Naive thymus-derived CD4-positive, alpha-beta T cell (primary cell): ENCODE measurements at regions not wholly inside any gene's neighbourhood (a gene's known extent, or its start where the extent isn't known, plus 50 kb on each side); places are given as distances from the start of the nearest gene placed in this dataset.
A peak's percentile ranks its signal among the peaks of the same experiment; 100 is the strongest.

Experiments used
- ATAC-seq: fragments of 150-1000 bp; cut with Tn5 transposase; 2 replicates; pipeline ENCODE4 v1.10.0; 2021; ENCODE audit warnings: mild to moderate bottlenecking, moderate library complexity
- CTCF ChIA-PET: fragments of 350-600 bp; sonication (Branson Sonifier 250); formaldehyde crosslinking; loops from one replicate; lab custom pipeline; 2021; ENCODE audit warnings: antibody characterized with exemption; lab: Charles Lee
- POLR2A ChIA-PET: fragments of 350-600 bp; sonication (Branson Sonifier 250); formaldehyde crosslinking; loops from one replicate; lab custom pipeline; 2021; ENCODE audit warnings: antibody characterized with exemption, inconsistent platforms; lab: Charles Lee
- DNase-seq, 9 donors: peaks; one replicate each; pipeline versions ENCODE4 v3.0.0 to v3.0.0-alpha.2; 2020 to 2022; ENCODE audit warnings: mixed read lengths in 1 of 9
- H3K27ac ChIP-seq: one replicate; pipeline ENCODE4 v1.7.0; 2013; ENCODE audit warnings: mild to moderate bottlenecking, low read depth, low read length, moderate library complexity
- H3K27me3 ChIP-seq, 2 donors: one replicate each; pipeline ENCODE4 v1.7.0; 2013; ENCODE audit warnings: low read length in 2 of 2, mild to moderate bottlenecking in 2 of 2, moderate library complexity in 2 of 2; ENCODE audit not compliant: control insufficient read depth in 2 of 2, insufficient read depth in 2 of 2
- H3K36me3 ChIP-seq, 3 experiments: 1 replicate in 2 of 3; 2 replicates in 1 of 3; pipeline ENCODE4 v1.7.0; 2013; ENCODE audit warnings: low read length in 3 of 3, mild to moderate bottlenecking in 3 of 3, moderate library complexity in 1 of 3; ENCODE audit not compliant: insufficient read depth in 3 of 3, control insufficient read depth in 2 of 3
- H3K4me1 ChIP-seq, 2 donors: one replicate each; pipeline ENCODE4 v1.7.0; 2013; ENCODE audit warnings: low read length in 2 of 2, mild to moderate bottlenecking in 2 of 2, moderate library complexity in 1 of 2; ENCODE audit not compliant: control insufficient read depth in 2 of 2, insufficient read depth in 2 of 2
- H3K4me3 ChIP-seq: 2 replicates; pipeline ENCODE4 v1.7.0; 2013; ENCODE audit warnings: mild to moderate bottlenecking, low read length
- H3K9me3 ChIP-seq, 3 experiments: 1 replicate in 2 of 3; 2 replicates in 1 of 3; pipeline ENCODE4 v1.7.0; 2013; ENCODE audit warnings: low read length in 3 of 3; ENCODE audit not compliant: control insufficient read depth in 2 of 3
- H3K27ac Mint-ChIP-seq, 9 donors: one replicate each; pipeline ENCODE4 v1.8.0; 2020 to 2022; ENCODE audit warnings: mixed read lengths in 9 of 9, mild to moderate bottlenecking in 8 of 9, moderate library complexity in 5 of 9, inconsistent platforms in 2 of 9
- H3K27me3 Mint-ChIP-seq, 5 donors: one replicate each; pipeline ENCODE4 v1.8.0; 2021 to 2022; ENCODE audit warnings: mixed read lengths in 5 of 5, mild to moderate bottlenecking in 1 of 5
- H3K36me3 Mint-ChIP-seq, 5 donors: one replicate each; pipeline ENCODE4 v1.8.0; 2020 to 2022; ENCODE audit warnings: mixed read lengths in 5 of 5, mild to moderate bottlenecking in 3 of 5, inconsistent platforms in 1 of 5
- H3K4me1 Mint-ChIP-seq, 7 donors: one replicate each; pipeline ENCODE4 v1.8.0; 2020 to 2022; ENCODE audit warnings: mixed read lengths in 7 of 7, mild to moderate bottlenecking in 3 of 7, inconsistent platforms in 1 of 7
- H3K4me3 Mint-ChIP-seq, 10 donors: one replicate each; pipeline ENCODE4 v1.8.0; 2020 to 2022; ENCODE audit warnings: mild to moderate bottlenecking in 10 of 10, mixed read lengths in 10 of 10, moderate library complexity in 6 of 10, inconsistent platforms in 2 of 10
- H3K9me3 Mint-ChIP-seq, 11 donors: one replicate each; pipeline ENCODE4 v1.8.0; 2020 to 2022; ENCODE audit warnings: mixed read lengths in 11 of 11, mild to moderate bottlenecking in 4 of 11, inconsistent platforms in 1 of 11, moderate library complexity in 1 of 11
- intact Hi-C, 2 donors: fragments of 100-400 bp; cut with micrococcal nuclease; formaldehyde crosslinking; loops; one replicate each; pipeline ENCODE4 v1.15.1; 2023

DNA sequence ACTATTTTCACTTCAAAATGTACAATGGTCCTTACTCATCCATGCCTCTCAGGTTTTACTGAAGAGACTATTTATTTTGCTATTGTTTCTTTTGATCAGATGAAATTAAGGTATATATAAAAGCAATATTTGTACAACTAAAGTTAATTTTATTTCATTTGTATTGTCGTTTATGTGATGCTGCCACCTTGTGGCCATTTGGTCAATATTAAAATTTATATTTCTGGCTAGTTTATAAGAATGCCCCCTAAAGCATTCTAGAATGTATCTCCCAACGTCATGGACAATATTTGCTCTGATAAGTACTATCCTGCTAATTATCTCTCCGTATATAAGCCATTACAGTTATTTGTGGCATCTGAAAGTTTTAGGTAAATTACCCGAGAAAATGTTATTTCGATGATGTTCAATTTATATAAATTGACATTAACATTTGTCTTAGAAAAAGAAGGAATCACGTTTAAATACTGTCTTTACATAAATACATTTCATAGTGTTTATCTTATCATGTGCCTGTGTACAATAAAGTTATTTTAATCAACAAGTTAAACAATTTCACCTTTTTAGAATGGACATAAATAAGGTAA, 680.0 kb downstream of the TAF11L14 start:
- ChIA-PET POLR2A (no interaction called here), CTCF (no interaction called here)
- no peak overlapping the region for H3K27ac Mint-ChIP-seq
- Histone ChIP-seq H3K4me1 (no peaks in the 10 kb centered on the region), H3K4me3 (no peak overlapping the region), H3K36me3 (no peaks in the 10 kb centered on the region), H3K27ac (no peak overlapping the region), H3K27me3 (no peaks in the 10 kb centered on the region), H3K9me3 (no peaks in the 10 kb centered on the region)
- intact Hi-C loops = loop anchor here in 1 of 2 donors (2.0 kb wide), 1 partner anchor 1097 kb away; the partner anchor contains the start of gene BASP1
- peaks cover 0 to 8% (median 0%) of the 10 kb centered on the region in 11 donors for H3K9me3 Mint-ChIP-seq
- H3K4me1 Mint-ChIP-seq = peaks cover 0 to 3% (median 0%) of the 10 kb centered on the region in 7 donors
- no peaks in the 10 kb centered on the region for H3K27me3 Mint-ChIP-seq
- H3K36me3 Mint-ChIP-seq = no peaks in the 10 kb centered on the region
- DNase-seq (peak in 1 of 9 donors; percentile 1), ATAC-seq (no peak)
- H3K4me3 Mint-ChIP-seq = no peak overlapping the region

DNA sequence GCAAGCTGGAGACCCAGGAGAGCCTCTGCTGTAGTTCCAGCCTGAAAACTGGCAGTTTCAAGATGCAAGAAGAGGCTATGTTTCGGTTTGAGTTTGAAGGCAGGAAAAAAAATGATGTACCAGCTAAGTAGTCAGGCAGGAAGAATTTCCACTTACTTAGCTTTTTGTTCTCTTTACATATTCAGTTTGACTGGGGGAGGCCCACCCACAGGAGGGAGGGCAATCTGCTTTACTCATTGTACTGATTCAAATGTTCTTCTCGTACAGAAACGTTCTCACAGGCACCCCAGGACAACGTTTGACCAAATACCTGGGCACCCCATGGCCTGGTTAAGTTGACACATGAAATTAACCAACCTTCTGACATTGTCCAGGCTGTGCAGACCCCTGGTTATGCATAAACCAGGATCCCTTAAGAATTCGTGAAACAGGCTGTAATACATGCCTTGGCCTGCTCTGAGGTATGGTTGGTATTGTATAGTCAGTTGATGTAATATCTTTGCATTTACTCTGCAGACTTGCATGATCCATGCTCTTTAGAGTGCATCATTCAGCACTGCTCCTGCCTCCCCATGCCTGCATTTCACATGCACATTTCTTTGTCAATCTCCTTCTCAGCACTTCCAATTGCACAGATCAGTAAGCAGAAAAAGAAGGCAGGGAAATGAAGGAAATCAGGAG, 687.1 kb downstream of the TAF11L14 start:
- Histone ChIP-seq H3K9me3 (no peaks in the 10 kb centered on the region), H3K4me3 (no peak overlapping the region), H3K27ac (no peak overlapping the region), H3K36me3 (no peaks in the 10 kb centered on the region), H3K27me3 (no peaks in the 10 kb centered on the region), H3K4me1 (no peaks in the 10 kb centered on the region)
- no peak for DNase-seq
- ChIA-PET POLR2A (no interaction called here), CTCF (no interaction called here)
- Mint-ChIP-seq H3K9me3 (peaks cover 0 to 4% (median 0%) of the 10 kb centered on the region in 11 donors), H3K4me1 (peaks cover 0 to 1% (median 0%) of the 10 kb centered on the region in 7 donors), H3K4me3 (no peak overlapping the region), H3K27ac (no peak overlapping the region), H3K36me3 (no peaks in the 10 kb centered on the region), H3K27me3 (no peaks in the 10 kb centered on the region)
- no peak for ATAC-seq
- intact Hi-C loops = no loop called here

DNA sequence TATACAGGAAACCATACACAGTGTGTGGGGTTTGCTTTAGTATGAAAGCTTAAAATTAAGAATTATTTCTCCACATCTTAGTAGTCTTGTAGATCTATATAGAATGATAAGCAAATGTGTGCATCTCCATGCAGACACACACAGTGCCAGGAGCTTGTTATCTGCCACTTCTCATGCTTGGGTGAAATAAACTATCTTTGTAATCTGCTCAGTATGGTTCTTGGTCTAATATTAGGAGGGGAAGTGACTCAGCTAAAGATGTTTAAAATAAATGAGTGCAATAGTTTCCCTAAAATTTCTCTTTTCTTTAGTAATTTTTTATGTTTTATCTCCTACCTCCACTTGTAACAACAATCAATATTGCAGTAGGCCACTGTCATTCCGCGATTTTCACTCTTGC, 689.6 kb downstream of the TAF11L14 start:
- ATAC-seq = peak; percentile 54
- H3K27ac Mint-ChIP-seq = no peak overlapping the region
- intact Hi-C loops = no loop called here
- no peaks in the 10 kb centered on the region for H3K4me1 ChIP-seq
- H3K27ac ChIP-seq = no peak overlapping the region
- no peak overlapping the region for H3K4me3 ChIP-seq
- peaks cover 0 to 1% (median 0%) of the 10 kb centered on the region in 7 donors for H3K4me1 Mint-ChIP-seq
- no peak overlapping the region for H3K4me3 Mint-ChIP-seq
- H3K36me3 Mint-ChIP-seq = no peaks in the 10 kb centered on the region
- no peaks in the 10 kb centered on the region for H3K27me3 Mint-ChIP-seq
- H3K9me3 Mint-ChIP-seq = peaks cover 0 to 4% (median 0%) of the 10 kb centered on the region in 11 donors
- no peaks in the 10 kb centered on the region for H3K27me3 ChIP-seq
- CTCF ChIA-PET = no interaction called here
- H3K9me3 ChIP-seq = no peaks in the 10 kb centered on the region
- POLR2A ChIA-PET = no interaction called here
- no peaks in the 10 kb centered on the region for H3K36me3 ChIP-seq
- DNase-seq = no peak

DNA sequence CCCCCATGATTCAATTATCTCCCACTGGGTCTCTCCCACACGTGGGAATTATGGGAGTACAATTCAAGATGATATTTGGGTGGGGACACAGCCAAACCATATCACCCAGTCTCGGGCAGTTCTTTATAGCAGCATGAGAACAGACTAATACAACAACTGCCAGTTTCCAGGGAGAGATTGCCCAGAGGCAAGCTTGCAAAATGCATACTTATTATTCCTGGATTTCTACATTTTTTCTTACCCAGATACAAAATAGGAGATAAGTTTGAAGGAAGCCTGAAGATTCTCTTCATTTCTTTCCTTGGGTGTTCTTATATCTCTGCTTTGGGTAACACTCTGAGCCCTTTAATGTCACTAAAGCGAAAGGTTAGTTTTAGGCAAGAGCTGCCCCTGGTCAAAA, 691.2 kb downstream of the TAF11L14 start:
- DNase-seq (no peak), ATAC-seq (no peak)
- Histone ChIP-seq H3K27me3 (no peaks in the 10 kb centered on the region), H3K36me3 (no peaks in the 10 kb centered on the region), H3K27ac (no peak overlapping the region), H3K4me1 (no peaks in the 10 kb centered on the region), H3K4me3 (no peak overlapping the region), H3K9me3 (no peaks in the 10 kb centered on the region)
- Mint-ChIP-seq H3K27me3 (no peaks in the 10 kb centered on the region), H3K4me1 (peaks cover 0 to 1% (median 0%) of the 10 kb centered on the region in 7 donors), H3K9me3 (peaks cover 0 to 4% (median 0%) of the 10 kb centered on the region in 11 donors), H3K36me3 (no peaks in the 10 kb centered on the region), H3K27ac (no peak overlapping the region), H3K4me3 (no peak overlapping the region)
- intact Hi-C loops = no loop called here
- POLR2A ChIA-PET = no interaction called here
- CTCF ChIA-PET = no interaction called here

DNA sequence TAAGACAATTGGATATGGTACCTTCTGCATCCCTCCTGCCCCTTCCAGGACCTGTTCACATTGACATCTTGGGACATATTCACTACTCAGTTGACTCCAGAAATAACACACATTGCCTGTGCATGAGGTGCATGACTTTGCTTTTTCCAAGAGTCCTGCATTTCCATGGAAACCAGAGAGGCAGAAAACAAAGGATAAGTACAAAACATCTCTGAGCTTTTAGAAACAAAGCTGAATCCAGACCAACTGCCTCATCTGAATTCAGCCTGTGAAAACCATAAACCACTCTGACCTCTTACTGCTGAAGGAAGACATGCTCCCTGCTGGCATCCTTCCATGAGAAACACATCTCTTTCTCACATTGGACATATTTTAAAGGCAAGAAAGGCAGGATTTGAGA, 695.1 kb downstream of the TAF11L14 start:
- Mint-ChIP-seq H3K36me3 (no peaks in the 10 kb centered on the region), H3K27ac (no peak overlapping the region), H3K27me3 (no peaks in the 10 kb centered on the region), H3K4me1 (no peaks in the 10 kb centered on the region), H3K4me3 (no peak overlapping the region), H3K9me3 (peaks cover 0 to 6% (median 3%) of the 10 kb centered on the region in 11 donors)
- Histone ChIP-seq H3K36me3 (no peaks in the 10 kb centered on the region), H3K4me1 (no peaks in the 10 kb centered on the region), H3K27me3 (no peaks in the 10 kb centered on the region), H3K4me3 (no peak overlapping the region), H3K9me3 (no peaks in the 10 kb centered on the region), H3K27ac (no peak overlapping the region)
- no peak for ATAC-seq
- DNase-seq = no peak
- intact Hi-C loops = no loop called here
- POLR2A ChIA-PET = no interaction called here
- CTCF ChIA-PET = no interaction called here

DNA sequence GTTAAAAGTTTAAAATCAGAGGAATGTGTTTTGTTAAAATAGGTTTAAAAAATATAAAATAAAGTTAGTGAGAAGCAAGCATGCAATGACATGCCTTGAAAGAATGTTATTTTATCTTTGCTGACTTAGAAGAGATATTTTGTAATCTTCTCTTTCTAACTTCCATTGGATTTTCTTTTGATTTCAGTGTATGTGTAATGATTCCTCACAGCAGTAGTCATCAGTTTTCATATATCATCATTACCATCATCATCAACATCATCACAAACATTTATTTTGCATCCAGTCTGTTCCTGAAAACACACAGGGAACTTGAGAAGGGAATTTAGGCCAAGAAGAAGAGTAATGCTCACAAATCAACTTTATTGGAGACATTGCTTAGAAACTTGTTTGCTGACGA, 699.6 kb downstream of the TAF11L14 start:
- Mint-ChIP-seq H3K27ac (no peak overlapping the region), H3K4me1 (no peaks in the 10 kb centered on the region), H3K27me3 (no peaks in the 10 kb centered on the region), H3K36me3 (no peaks in the 10 kb centered on the region), H3K9me3 (peaks cover 0 to 9% (median 3%) of the 10 kb centered on the region in 11 donors), H3K4me3 (no peak overlapping the region)
- ChIA-PET POLR2A (no interaction called here), CTCF (no interaction called here)
- H3K4me1 ChIP-seq = no peaks in the 10 kb centered on the region
- H3K4me3 ChIP-seq = no peak overlapping the region
- no peak for DNase-seq
- H3K27me3 ChIP-seq = no peaks in the 10 kb centered on the region
- intact Hi-C loops = no loop called here
- no peaks in the 10 kb centered on the region for H3K9me3 ChIP-seq
- H3K36me3 ChIP-seq = no peaks in the 10 kb centered on the region
- H3K27ac ChIP-seq = no peak overlapping the region
- ATAC-seq = no peak

DNA sequence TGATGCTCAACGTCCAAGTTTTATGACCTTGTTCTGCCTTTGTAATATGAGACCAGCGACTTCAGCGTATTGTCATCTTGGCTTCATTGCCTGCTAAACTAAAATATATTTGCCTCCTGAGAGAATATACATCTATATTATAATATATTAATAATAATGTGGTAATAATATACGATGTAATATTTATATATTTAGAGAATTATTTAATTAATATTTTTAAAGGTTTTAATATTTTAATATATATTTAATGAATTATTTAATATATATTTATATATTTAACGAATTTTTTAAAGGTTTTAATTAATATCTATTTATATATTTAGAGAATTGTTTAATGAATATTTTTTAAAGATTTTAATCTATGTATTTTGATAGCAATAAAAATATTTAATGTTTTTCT, 700.7 kb downstream of the TAF11L14 start:
- H3K36me3 ChIP-seq = no peaks in the 10 kb centered on the region
- Mint-ChIP-seq H3K27me3 (no peaks in the 10 kb centered on the region), H3K36me3 (no peaks in the 10 kb centered on the region), H3K9me3 (peaks cover 0 to 9% (median 3%) of the 10 kb centered on the region in 11 donors), H3K27ac (no peak overlapping the region), H3K4me1 (no peaks in the 10 kb centered on the region), H3K4me3 (no peak overlapping the region)
- intact Hi-C loops = no loop called here
- H3K9me3 ChIP-seq = no peaks in the 10 kb centered on the region
- H3K4me3 ChIP-seq = no peak overlapping the region
- no peaks in the 10 kb centered on the region for H3K27me3 ChIP-seq
- no peak overlapping the region for H3K27ac ChIP-seq
- DNase-seq (no peak), ATAC-seq (no peak)
- POLR2A ChIA-PET = no interaction called here
- CTCF ChIA-PET = interaction anchor here (0.6 kb wide), 1 partner anchor 84 kb away, joined by 3 read pairs; no protein-coding TSS in a partner anchor
- no peaks in the 10 kb centered on the region for H3K4me1 ChIP-seq
